HUDEP-2 (cell line): ENCODE measurements at regions not wholly inside any gene's neighbourhood (a gene's known extent, or its start where the extent isn't known, plus 50 kb on each side); places are given as distances from the start of the nearest gene placed in this dataset.

ENCODE experiments used
- DNase-seq, 76 experiments: peaks; one replicate each; lab custom pipeline; 2025; ENCODE audit not compliant: unreplicated experiment in 76 of 76; lab: John Stamatoyannopoulos, UW

GRCh38 chr10:85177767-85178166 lies 849.4 kb downstream of the CCSER2 start:
- peak in 1 of 76 experiments; percentile 7 for DNase-seq

DNA sequence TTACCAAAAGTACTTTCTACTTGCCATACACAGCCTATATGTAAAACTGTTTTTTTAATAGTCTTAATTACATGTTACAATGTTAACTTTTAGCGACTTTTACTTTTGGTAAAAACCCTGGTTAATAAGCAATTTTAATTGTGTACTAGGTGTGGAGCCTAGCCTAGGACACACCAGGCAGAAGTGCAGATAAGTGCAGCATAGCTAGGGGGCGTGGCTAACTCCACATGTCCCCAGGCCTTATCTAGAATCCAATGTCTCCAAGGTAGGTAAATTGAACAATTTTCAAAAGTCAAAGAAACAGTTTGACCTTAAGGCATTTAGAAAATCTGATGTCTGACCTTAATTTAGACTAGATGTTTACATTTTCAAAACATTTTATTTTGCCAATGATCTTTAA lies 858.7 kb downstream of the CCSER2 start:
- DNase-seq = peak in 52 of 76 experiments; percentile 1 to 70 (median 28)

DNA sequence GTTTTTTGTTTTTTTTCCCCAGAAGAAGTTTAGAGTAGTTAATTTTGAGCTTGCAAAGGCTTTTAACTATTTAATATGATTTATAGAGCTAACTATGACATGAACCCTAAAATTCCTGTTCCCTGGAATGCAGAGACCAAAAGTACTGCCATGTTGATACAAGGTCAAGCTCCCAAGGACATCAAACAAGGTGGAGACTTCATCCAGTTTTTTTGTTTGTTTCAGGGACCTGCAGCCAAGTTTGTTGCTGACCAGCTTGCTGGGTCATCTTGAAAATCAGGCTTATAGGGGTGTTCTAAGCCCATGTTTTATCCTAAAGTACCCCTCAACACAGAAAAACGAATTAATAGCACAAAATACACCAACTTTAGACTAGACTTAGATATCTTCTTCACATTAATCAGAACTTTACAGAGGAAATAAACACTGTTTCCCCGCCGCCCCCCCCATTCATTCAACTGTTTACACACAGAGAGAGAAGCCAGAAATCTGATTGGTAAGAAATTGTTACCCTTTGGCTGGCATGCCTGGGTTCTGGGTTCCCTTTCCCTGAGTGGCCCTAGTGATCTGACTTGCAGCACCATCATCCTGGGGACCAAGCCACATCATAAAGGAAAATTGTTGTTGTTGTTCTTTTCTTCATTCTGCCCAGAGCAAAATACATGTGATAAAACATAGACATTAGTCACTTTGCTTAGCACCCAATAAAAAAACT lies 860.5 kb downstream of the CCSER2 start:
- DNase-seq = no peak

- DNase-seq = no peak
These were observed 865.4 kb downstream of the CCSER2 start for GRCh38 chr10:85193796-85194195.

- DNase-seq = no peak
These were observed 866.3 kb downstream of the CCSER2 start for GRCh38 chr10:85194706-85195105.

- DNase-seq = no peak
These were observed 867.2 kb downstream of the CCSER2 start for GRCh38 chr10:85195596-85195995.

DNA sequence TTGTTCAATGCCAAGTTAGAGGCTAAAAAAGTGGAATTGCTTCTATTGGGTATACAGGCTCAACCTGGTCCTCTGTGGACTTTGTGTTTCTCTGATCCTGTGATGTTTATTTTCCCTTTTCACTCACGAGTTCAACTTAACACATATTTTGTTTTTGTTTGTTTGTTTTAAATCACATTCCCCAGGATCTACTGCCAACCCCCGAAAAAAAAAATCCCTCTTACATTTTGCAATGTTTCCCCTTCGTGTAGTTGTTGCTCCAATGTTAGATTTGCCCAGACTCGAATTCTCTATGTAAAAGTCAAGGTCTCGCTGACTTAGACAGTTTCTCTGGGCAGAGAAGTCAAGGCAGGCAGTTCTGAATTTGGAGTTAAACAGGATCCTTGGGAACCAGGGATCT lies 876.4 kb downstream of the CCSER2 start:
- DNase-seq = no peak

- DNase-seq = no peak
These were observed 884.1 kb downstream of the CCSER2 start for GRCh38 chr10:85212526-85212925.

GRCh38 chr10:85213493-85213892 lies 885.1 kb downstream of the CCSER2 start:
- no peak for DNase-seq

DNA sequence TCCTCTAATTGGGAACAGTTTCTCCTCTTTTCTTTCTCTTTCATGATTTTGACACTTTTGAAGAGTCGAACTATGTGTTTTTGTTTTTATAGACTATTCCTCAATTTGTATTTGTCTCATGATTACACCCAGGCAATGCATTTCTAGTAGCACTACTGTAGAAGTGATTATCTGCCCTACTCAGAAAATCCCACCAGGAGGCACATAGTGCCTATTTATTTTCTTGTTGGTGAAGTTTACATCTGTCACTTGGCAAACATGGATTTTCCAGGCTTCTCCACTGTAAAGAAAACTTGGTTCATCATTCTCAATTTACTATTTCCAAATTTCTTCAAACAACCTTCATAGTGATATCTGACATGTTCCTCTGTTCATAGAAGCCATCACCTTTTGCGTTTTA lies 893.9 kb downstream of the CCSER2 start:
- DNase-seq = no peak

GRCh38 chr10:85224366-85224940 lies 896.1 kb downstream of the CCSER2 start:
- DNase-seq = no peak

- DNase-seq = no peak
These were observed 896.9 kb downstream of the CCSER2 start for GRCh38 chr10:85225311-85225710.

DNA sequence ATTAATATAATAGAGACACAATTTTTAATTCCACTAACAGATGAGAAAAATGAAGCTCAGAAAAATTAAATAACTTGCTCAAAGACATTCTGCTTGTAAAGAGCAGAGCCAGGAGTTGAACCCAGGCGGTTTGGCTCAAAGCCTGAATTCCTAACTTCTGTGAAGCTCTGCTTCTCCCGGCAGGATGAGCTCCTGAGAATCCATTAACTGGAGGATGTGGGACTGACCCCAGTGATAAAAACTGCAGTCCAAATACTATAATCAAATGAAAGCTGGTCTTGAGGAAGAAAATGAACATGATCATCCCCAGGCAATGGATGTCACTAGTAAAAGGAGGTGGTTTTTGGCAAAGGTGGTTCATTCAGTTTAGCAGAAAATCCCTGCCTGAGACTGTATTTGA lies 898.2 kb downstream of the CCSER2 start:
- no peak for DNase-seq

GRCh38 chr10:85228726-85229125 lies 900.3 kb downstream of the CCSER2 start:
- no peak for DNase-seq

GRCh38 chr10:85231534-85232270 lies 903.3 kb downstream of the CCSER2 start:
- DNase-seq = no peak

GRCh38 chr10:85235258-85235657 lies 906.9 kb downstream of the CCSER2 start:
- DNase-seq = no peak

GRCh38 chr10:85238676-85239075 lies 910.3 kb downstream of the CCSER2 start:
- no peak for DNase-seq

DNA sequence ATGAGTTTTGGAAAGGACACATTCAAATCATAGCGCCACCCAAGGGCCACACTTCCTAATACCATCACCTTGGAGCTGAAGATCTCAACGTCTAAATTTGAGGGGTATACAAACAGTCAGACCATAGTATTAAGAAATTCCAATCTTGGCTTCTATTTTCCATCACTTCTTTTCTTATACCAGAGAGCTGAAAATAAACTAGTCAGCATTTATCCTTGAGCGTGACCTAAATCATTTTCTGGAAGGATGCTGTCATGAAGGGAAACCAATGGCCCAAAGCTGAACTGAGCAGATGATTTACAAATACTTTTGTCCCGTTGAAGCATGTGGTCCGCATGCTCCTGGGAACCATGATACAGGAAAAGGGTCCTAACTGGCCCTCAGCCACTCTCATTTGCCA lies 921.9 kb downstream of the CCSER2 start:
- DNase-seq = no peak

DNA sequence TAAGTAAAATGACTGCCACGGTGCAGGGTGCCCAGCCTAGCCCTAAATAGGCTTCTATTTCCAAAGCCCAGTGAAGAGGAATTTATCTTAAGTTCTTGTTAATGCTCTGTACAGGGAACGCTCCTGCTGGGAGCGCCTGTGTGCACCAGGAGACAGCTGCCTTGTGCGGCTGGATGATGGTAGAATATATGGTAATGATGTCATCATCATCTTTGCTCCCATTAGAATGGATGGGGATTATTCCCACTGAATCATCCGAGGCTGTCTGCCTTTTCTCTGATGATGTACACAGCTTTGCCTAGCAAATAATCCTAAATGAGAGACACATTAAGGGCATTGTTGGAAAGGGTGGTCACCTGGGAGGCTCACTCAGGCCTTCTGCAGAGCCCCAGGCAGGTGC lies 928.1 kb downstream of the CCSER2 start:
- DNase-seq = no peak

GRCh38 chr10:85259908-85260307 lies 931.5 kb downstream of the CCSER2 start:
- DNase-seq = no peak

DNA sequence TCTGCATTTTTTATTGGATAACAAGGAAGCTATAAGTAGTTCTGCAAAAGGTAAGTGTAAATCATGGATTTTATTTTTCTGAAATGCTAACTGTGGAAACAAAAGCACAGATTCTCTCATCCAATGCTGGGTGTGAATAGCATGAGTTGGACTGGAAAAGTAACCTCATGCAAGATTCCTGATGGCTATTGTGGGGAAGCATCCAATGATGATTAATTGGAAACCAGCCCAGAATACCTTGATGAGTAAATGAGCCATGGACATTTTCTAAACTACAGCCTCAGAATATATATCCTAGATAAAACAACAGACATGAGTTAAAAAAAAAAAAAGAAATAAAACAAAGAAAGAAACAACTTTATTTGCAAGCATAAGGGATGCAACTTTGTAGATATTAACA lies 934.6 kb downstream of the CCSER2 start:
- no peak for DNase-seq

DNA sequence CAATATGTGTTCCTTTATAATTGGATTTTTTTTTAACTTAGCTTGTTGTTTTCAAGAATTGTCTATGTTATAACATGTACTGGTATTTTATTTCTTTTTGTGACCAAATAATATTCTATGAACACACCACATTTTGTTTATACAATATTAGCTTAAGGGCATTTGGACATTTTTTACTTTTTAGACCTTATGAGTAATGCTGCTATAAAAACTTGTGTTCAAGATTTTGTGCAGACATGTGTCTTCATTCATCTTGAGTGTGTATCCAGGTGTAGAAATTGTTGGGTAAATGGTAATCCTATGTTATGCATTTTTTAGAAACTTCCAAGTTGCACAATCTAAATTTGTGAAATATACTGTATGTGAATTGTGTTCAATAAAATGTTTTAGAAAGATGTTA lies 936.7 kb downstream of the CCSER2 start:
- no peak for DNase-seq
